ENCODE measurements at regions not wholly inside any gene's neighbourhood (a gene's known extent, or its start where the extent isn't known, plus 50 kb on each side); places are given as distances from the start of the nearest gene placed in this dataset.
"Not testable (repeated sequence)": the region's sequence is repeated elsewhere in the genome, so short reads cannot be mapped to it uniquely, and the experiment has no call there.

- DNase-seq (ENCODE audit: low spot score): no peak
Measured at GRCh38 chr12:127797918-127798317, 469.1 kb upstream of the TMEM132C start.

GRCh38 chr12:127802271-127802670 lies 464.7 kb upstream of the TMEM132C start:
- no peak for TF ChIP-seq CTCF (IDR thresholded peaks at IDR 0.05)
- Histone ChIP-seq H3K4me3 (no peak overlapping the region), H3K27ac (no peak overlapping the region)
- DNase-seq (ENCODE audit: low spot score): no peak

More at GRCh38 chr12:127797918-127798317, 469.1 kb upstream of the TMEM132C start:
- no peak for TF ChIP-seq CTCF (IDR thresholded peaks at IDR 0.05)
- Histone ChIP-seq H3K4me3 (no peak overlapping the region), H3K27ac (no peak overlapping the region)

- Histone ChIP-seq H3K4me3 (no peak overlapping the region), H3K27ac (no peak overlapping the region)
- no peak for DNase-seq (ENCODE audit: low spot score)
- TF ChIP-seq CTCF (IDR thresholded peaks at IDR 0.05): no peak
Measured at GRCh38 chr12:127803545-127803944, 463.4 kb upstream of the TMEM132C start.

GRCh38 chr12:127809275-127809674 lies 457.7 kb upstream of the TMEM132C start:
- Histone ChIP-seq H3K27ac (peak overlapping the region; percentile 21), H3K4me3 (no peak overlapping the region)
- no peak for DNase-seq (ENCODE audit: low spot score)
- TF ChIP-seq CTCF (IDR thresholded peaks at IDR 0.05): no peak

GRCh38 chr12:127810041-127810440 lies 456.9 kb upstream of the TMEM132C start:
- TF ChIP-seq CTCF (IDR thresholded peaks at IDR 0.05): no peak
- DNase-seq (ENCODE audit: low spot score): no peak
- Histone ChIP-seq H3K27ac (peak overlapping the region in 1 of 2 donors; percentile 13), H3K4me3 (no peak overlapping the region)

- H3K4me3 ChIP-seq; DNase-seq (ENCODE audit: low spot score): not testable (repeated sequence)
- peak overlapping the region in 1 of 2 donors; percentile 13 for H3K27ac ChIP-seq
Measured at GRCh38 chr12:127810459-127810858, 456.5 kb upstream of the TMEM132C start.

- DNase-seq (ENCODE audit: low spot score): no peak
- TF ChIP-seq CTCF (IDR thresholded peaks at IDR 0.05): no peak
Measured at GRCh38 chr12:127811988-127812387, 455.0 kb upstream of the TMEM132C start.

GRCh38 chr12:127813147-127813546 lies 453.8 kb upstream of the TMEM132C start:
- DNase-seq (ENCODE audit: low spot score): no peak
- Histone ChIP-seq H3K4me3 (no peak overlapping the region), H3K27ac (no peak overlapping the region)
- no peak for TF ChIP-seq CTCF (IDR thresholded peaks at IDR 0.05)

More at GRCh38 chr12:127811988-127812387, 455.0 kb upstream of the TMEM132C start:
- Histone ChIP-seq H3K27ac (no peak overlapping the region), H3K4me3 (no peak overlapping the region)

All from coronary artery (tissue), 2 donors.